ENCODE measurements at regions not wholly inside any gene's neighbourhood (a gene's known extent, or its start where the extent isn't known, plus 50 kb on each side); places are given as distances from the start of the nearest gene placed in this dataset.

GRCh38 chr14:103216857-103217256, 93.6 kb downstream of the TNFAIP2 start:
- intact Hi-C loops (cut with micrococcal nuclease) = no loop called here
- Mint-ChIP-seq H3K4me3 (no peak overlapping the region), H3K36me3 (ENCODE audit: low read depth) (no peaks in the 10 kb centered on the region), H3K27me3 (peaks cover 27% of the 10 kb centered on the region), H3K4me1 (no peaks in the 10 kb centered on the region), H3K9me3 (no peaks in the 10 kb centered on the region), H3K27ac (no peak overlapping the region)
- DNase-seq = no peak

GRCh38 chr14:103217538-103217937, 94.3 kb downstream of the TNFAIP2 start:
- H3K27me3 Mint-ChIP-seq = peaks cover 27% of the 10 kb centered on the region
- no peak overlapping the region for H3K27ac Mint-ChIP-seq
- no peak overlapping the region for H3K4me3 Mint-ChIP-seq
- intact Hi-C loops (cut with micrococcal nuclease) = no loop called here
- no peak for DNase-seq
- no peaks in the 10 kb centered on the region for H3K9me3 Mint-ChIP-seq
- H3K36me3 Mint-ChIP-seq (ENCODE audit: low read depth) = no peaks in the 10 kb centered on the region
- no peaks in the 10 kb centered on the region for H3K4me1 Mint-ChIP-seq

GRCh38 chr14:103220134-103220981, 97.1 kb downstream of the TNFAIP2 start:
- no peak for DNase-seq
- Mint-ChIP-seq H3K27ac (no peak overlapping the region), H3K4me1 (no peaks in the 10 kb centered on the region), H3K36me3 (ENCODE audit: low read depth) (no peaks in the 10 kb centered on the region), H3K4me3 (no peak overlapping the region), H3K27me3 (peaks cover 29% of the 10 kb centered on the region), H3K9me3 (no peaks in the 10 kb centered on the region)
- intact Hi-C loops (cut with micrococcal nuclease) = no loop called here

GRCh38 chr14:103220982-103221641, 97.9 kb downstream of the TNFAIP2 start:
- H3K4me3 Mint-ChIP-seq = no peak overlapping the region
- DNase-seq = no peak
- H3K4me1 Mint-ChIP-seq = no peaks in the 10 kb centered on the region
- intact Hi-C loops (cut with micrococcal nuclease) = no loop called here
- no peaks in the 10 kb centered on the region for H3K36me3 Mint-ChIP-seq (ENCODE audit: low read depth)
- peaks cover 29% of the 10 kb centered on the region for H3K27me3 Mint-ChIP-seq
- H3K9me3 Mint-ChIP-seq = no peaks in the 10 kb centered on the region
- no peak overlapping the region for H3K27ac Mint-ChIP-seq

GRCh38 chr14:103221781-103222358, 98.6 kb downstream of the TNFAIP2 start:
- Mint-ChIP-seq H3K27ac (no peak overlapping the region), H3K27me3 (peaks cover 29% of the 10 kb centered on the region), H3K4me1 (no peaks in the 10 kb centered on the region), H3K36me3 (ENCODE audit: low read depth) (no peaks in the 10 kb centered on the region), H3K9me3 (no peaks in the 10 kb centered on the region), H3K4me3 (no peak overlapping the region)
- DNase-seq = no peak
- intact Hi-C loops (cut with micrococcal nuclease) = no loop called here

- no peaks in the 10 kb centered on the region for H3K9me3 Mint-ChIP-seq
- no peak for DNase-seq
- intact Hi-C loops (cut with micrococcal nuclease) = no loop called here
- no peaks in the 10 kb centered on the region for H3K4me1 Mint-ChIP-seq
- peaks cover 24% of the 10 kb centered on the region for H3K27me3 Mint-ChIP-seq
- no peaks in the 10 kb centered on the region for H3K36me3 Mint-ChIP-seq (ENCODE audit: low read depth)
- no peak overlapping the region for H3K4me3 Mint-ChIP-seq
- no peak overlapping the region for H3K27ac Mint-ChIP-seq
These were observed 100.6 kb downstream of the TNFAIP2 start for GRCh38 chr14:103223818-103224352.

GRCh38 chr14:103225062-103225461, 101.8 kb downstream of the TNFAIP2 start:
- Mint-ChIP-seq H3K9me3 (no peaks in the 10 kb centered on the region), H3K4me1 (no peaks in the 10 kb centered on the region), H3K4me3 (no peak overlapping the region), H3K27ac (no peak overlapping the region), H3K36me3 (ENCODE audit: low read depth) (no peaks in the 10 kb centered on the region), H3K27me3 (peaks cover 14% of the 10 kb centered on the region)
- intact Hi-C loops (cut with micrococcal nuclease) = no loop called here
- no peak for DNase-seq

GRCh38 chr14:103225476-103225875, 102.2 kb downstream of the TNFAIP2 start:
- H3K36me3 Mint-ChIP-seq (ENCODE audit: low read depth) = no peaks in the 10 kb centered on the region
- no peaks in the 10 kb centered on the region for H3K4me1 Mint-ChIP-seq
- DNase-seq = no peak
- H3K27me3 Mint-ChIP-seq = peaks cover 14% of the 10 kb centered on the region
- intact Hi-C loops (cut with micrococcal nuclease) = no loop called here
- H3K27ac Mint-ChIP-seq = no peak overlapping the region
- H3K4me3 Mint-ChIP-seq = no peak overlapping the region
- H3K9me3 Mint-ChIP-seq = no peaks in the 10 kb centered on the region

- Mint-ChIP-seq H3K36me3 (ENCODE audit: low read depth) (no peaks in the 10 kb centered on the region), H3K27ac (no peak overlapping the region), H3K4me1 (no peaks in the 10 kb centered on the region), H3K9me3 (no peaks in the 10 kb centered on the region), H3K27me3 (peaks cover 5% of the 10 kb centered on the region), H3K4me3 (no peak overlapping the region)
- intact Hi-C loops (cut with micrococcal nuclease) = no loop called here
- no peak for DNase-seq
These were observed 104.0 kb downstream of the TNFAIP2 start for GRCh38 chr14:103227094-103227768.

- no peaks in the 10 kb centered on the region for H3K27me3 Mint-ChIP-seq
- intact Hi-C loops (cut with micrococcal nuclease) = no loop called here
- H3K4me1 Mint-ChIP-seq = no peaks in the 10 kb centered on the region
- DNase-seq = no peak
- no peaks in the 10 kb centered on the region for H3K36me3 Mint-ChIP-seq (ENCODE audit: low read depth)
- no peaks in the 10 kb centered on the region for H3K9me3 Mint-ChIP-seq
- H3K4me3 Mint-ChIP-seq = no peak overlapping the region
- H3K27ac Mint-ChIP-seq = no peak overlapping the region
These were observed 105.0 kb downstream of the TNFAIP2 start for GRCh38 chr14:103228076-103228806.

- H3K36me3 Mint-ChIP-seq (ENCODE audit: low read depth) = no peaks in the 10 kb centered on the region
- H3K4me3 Mint-ChIP-seq = no peak overlapping the region
- no peaks in the 10 kb centered on the region for H3K27me3 Mint-ChIP-seq
- H3K4me1 Mint-ChIP-seq = no peaks in the 10 kb centered on the region
- no peak overlapping the region for H3K27ac Mint-ChIP-seq
- no peaks in the 10 kb centered on the region for H3K9me3 Mint-ChIP-seq
- intact Hi-C loops (cut with micrococcal nuclease) = no loop called here
- DNase-seq = no peak
These were observed 105.2 kb upstream of the EIF5 start for GRCh38 chr14:103228866-103229265.

GRCh38 chr14:103230021-103230420, 104.0 kb upstream of the EIF5 start:
- intact Hi-C loops (cut with micrococcal nuclease) = no loop called here
- no peak for DNase-seq
- Mint-ChIP-seq H3K27me3 (peaks cover 4% of the 10 kb centered on the region), H3K36me3 (ENCODE audit: low read depth) (no peaks in the 10 kb centered on the region), H3K27ac (no peak overlapping the region), H3K9me3 (no peaks in the 10 kb centered on the region), H3K4me3 (no peak overlapping the region), H3K4me1 (no peaks in the 10 kb centered on the region)

- no peak for DNase-seq
- Mint-ChIP-seq H3K36me3 (ENCODE audit: low read depth) (no peaks in the 10 kb centered on the region), H3K9me3 (no peaks in the 10 kb centered on the region), H3K4me3 (no peak overlapping the region), H3K27me3 (peaks cover 9% of the 10 kb centered on the region), H3K4me1 (no peaks in the 10 kb centered on the region), H3K27ac (no peak overlapping the region)
- intact Hi-C loops (cut with micrococcal nuclease) = no loop called here
These were observed 103.2 kb upstream of the EIF5 start for GRCh38 chr14:103230658-103231334.

Measured in activated CD4-positive, alpha-beta T cell treated with anti-CD3 and anti-CD28 coated beads, Interleukin-2, amount 10 ng/mL, durations not matched to agents 24 days and 14 days (primary cell).